ENCODE measurements at regions not wholly inside any gene's neighbourhood (a gene's known extent, or its start where the extent isn't known, plus 50 kb on each side); places are given as distances from the start of the nearest gene placed in this dataset.

DNA sequence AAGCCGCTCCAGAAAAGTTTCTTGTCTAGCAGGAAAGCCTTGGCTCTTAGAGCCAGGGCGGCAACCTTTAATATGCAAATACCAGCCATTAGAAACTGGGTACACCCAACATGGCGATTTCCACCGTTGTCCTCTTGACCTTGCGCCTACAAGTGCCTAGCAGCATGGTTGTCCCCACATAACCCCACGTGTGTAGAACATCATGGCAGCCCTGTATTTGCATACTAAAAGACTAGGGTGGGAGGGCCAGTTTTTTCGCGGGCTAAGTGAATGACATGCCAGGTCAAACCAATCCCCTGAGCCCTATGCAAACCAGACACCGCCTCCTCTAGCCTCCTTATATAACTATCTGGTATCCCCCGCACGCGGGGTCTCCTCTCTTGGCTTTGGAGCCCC, 58.4 kb upstream of the FZD8 start:
- TF ChIP-seq ZBTB7A (IDR thresholded peaks at IDR 0.05; ENCODE audit: low read depth) (no peak), TCF12 (IDR thresholded peaks at IDR 0.05; ENCODE audit: low read depth) (no peak), RAD21 (IDR thresholded peaks at IDR 0.05; ENCODE audit: low read depth) (no peak), TAF1 (IDR thresholded peaks at IDR 0.05; ENCODE audit: low read depth) (no peak), TEAD4 (IDR thresholded peaks at IDR 0.05) (no peak)

DNA sequence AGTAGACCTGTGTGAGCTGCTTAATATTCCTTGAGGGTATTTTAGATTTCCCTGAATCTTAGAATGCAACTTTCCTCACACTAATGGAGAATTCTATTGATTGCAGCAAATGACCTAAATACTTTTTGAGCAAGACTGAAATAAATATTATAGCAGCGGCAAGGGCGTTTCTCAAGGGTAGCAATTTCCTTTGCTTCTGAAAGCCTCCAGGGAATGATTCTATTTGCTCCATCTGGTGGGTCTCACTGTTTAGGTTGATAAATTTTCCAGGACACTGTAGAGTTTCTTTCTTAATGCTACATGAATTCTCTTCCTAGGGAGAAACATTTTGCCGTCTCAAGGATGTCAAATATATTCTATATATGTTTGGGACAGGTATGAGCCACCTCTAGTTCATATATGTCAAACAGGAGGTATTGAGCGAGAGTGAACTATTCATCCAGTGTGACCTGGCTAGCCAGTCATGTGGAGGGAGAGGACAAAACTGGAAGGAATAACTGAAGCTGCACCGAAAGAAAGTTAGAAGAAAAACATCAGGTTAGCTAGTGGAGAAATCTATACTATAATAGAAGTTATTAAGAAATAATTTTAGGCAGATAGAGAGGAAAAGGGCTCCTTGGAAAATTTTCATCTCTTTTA, 57.9 kb upstream of the FZD8 start:
- TF ChIP-seq TEAD4 (IDR thresholded peaks at IDR 0.05) (no peak), FOXM1 (IDR thresholded peaks at IDR 0.05; ENCODE audit: borderline replicate concordance, low read depth) (no peak), YY1 (IDR thresholded peaks at IDR 0.05; ENCODE audit: low read depth) (no peak)
- TF ChIP-seq, protein P1, sequence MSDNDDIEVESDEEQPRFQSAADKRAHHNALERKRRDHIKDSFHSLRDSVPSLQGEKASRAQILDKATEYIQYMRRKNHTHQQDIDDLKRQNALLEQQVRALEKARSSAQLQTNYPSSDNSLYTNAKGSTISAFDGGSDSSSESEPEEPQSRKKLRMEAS (IDR thresholded peaks at IDR 0.05) = no peak

DNA sequence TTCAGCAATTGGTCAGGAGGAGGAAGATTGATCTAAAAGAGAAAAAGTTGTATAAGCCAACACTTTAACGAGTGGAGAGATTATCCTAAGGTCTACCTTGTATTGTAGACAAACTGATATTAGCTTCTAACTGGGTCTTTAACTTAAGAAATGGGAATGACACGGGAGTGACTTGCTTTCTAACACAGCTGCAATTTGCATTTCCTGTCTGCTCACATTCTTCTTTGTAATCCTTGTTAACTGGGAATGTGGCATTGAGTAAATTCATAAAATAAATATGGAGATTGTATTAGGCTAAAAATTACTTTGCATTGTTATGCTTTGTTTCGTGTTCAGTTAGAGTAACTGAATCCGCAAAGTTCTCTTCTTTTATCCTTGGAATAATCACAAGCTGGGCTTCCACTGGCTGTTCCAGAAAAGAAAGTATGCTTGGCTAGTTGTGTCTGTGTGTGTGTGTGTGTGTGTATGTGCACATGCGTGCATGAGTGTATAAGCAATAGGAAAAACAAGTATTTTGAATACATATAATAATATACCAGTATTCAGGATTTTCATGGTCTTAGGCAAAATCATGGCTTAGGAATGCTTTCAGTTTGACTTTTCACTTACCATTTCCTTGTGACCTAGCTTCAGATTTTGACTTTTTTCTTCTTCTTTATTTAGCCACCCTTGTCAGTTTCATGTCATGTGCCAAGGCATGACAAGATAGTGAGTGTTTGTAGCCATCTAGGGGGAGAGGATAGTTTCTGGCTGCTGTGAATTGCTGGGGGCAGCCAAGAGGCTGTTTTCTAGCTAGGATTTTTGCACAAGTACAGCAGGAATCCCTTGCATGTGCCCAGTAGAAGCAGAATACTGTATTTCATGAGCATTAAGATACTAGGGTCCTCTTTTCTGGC, 54.5 kb upstream of the FZD8 start:
- TF ChIP-seq CEBPB (IDR thresholded peaks at IDR 0.05) (no peak), ZBTB7A (IDR thresholded peaks at IDR 0.05; ENCODE audit: low read depth) (no peak), EP300 (IDR thresholded peaks at IDR 0.05; ENCODE audit: borderline replicate concordance) (no peak), YY1 (IDR thresholded peaks at IDR 0.05; ENCODE audit: low read depth) (no peak), CREB1 (IDR thresholded peaks at IDR 0.05; ENCODE audit: low read depth) (no peak), TAF1 (IDR thresholded peaks at IDR 0.05; ENCODE audit: low read depth) (no peak), RAD21 (IDR thresholded peaks at IDR 0.05; ENCODE audit: low read depth) (no peak), EGR1 (IDR thresholded peaks at IDR 0.05) (no peak), FOXM1 (IDR thresholded peaks at IDR 0.05; ENCODE audit: borderline replicate concordance, low read depth) (no peak), TCF12 (IDR thresholded peaks at IDR 0.05; ENCODE audit: low read depth) (no peak), NFIC (IDR thresholded peaks at IDR 0.05) (no peak), TEAD4 (IDR thresholded peaks at IDR 0.05) (no peak)
- TF ChIP-seq, protein P2, sequence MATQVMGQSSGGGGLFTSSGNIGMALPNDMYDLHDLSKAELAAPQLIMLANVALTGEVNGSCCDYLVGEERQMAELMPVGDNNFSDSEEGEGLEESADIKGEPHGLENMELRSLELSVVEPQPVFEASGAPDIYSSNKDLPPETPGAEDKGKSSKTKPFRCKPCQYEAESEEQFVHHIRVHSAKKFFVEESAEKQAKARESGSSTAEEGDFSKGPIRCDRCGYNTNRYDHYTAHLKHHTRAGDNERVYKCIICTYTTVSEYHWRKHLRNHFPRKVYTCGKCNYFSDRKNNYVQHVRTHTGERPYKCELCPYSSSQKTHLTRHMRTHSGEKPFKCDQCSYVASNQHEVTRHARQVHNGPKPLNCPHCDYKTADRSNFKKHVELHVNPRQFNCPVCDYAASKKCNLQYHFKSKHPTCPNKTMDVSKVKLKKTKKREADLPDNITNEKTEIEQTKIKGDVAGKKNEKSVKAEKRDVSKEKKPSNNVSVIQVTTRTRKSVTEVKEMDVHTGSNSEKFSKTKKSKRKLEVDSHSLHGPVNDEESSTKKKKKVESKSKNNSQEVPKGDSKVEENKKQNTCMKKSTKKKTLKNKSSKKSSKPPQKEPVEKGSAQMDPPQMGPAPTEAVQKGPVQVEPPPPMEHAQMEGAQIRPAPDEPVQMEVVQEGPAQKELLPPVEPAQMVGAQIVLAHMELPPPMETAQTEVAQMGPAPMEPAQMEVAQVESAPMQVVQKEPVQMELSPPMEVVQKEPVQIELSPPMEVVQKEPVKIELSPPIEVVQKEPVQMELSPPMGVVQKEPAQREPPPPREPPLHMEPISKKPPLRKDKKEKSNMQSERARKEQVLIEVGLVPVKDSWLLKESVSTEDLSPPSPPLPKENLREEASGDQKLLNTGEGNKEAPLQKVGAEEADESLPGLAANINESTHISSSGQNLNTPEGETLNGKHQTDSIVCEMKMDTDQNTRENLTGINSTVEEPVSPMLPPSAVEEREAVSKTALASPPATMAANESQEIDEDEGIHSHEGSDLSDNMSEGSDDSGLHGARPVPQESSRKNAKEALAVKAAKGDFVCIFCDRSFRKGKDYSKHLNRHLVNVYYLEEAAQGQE (IDR thresholded peaks at IDR 0.05; ENCODE audit: low read depth) = no peak
- TF ChIP-seq, protein P3, sequence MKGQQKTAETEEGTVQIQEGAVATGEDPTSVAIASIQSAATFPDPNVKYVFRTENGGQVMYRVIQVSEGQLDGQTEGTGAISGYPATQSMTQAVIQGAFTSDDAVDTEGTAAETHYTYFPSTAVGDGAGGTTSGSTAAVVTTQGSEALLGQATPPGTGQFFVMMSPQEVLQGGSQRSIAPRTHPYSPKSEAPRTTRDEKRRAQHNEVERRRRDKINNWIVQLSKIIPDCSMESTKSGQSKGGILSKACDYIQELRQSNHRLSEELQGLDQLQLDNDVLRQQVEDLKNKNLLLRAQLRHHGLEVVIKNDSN (IDR thresholded peaks at IDR 0.05) = no peak
- TF ChIP-seq, protein P1 (IDR thresholded peaks at IDR 0.05) = no peak

DNA sequence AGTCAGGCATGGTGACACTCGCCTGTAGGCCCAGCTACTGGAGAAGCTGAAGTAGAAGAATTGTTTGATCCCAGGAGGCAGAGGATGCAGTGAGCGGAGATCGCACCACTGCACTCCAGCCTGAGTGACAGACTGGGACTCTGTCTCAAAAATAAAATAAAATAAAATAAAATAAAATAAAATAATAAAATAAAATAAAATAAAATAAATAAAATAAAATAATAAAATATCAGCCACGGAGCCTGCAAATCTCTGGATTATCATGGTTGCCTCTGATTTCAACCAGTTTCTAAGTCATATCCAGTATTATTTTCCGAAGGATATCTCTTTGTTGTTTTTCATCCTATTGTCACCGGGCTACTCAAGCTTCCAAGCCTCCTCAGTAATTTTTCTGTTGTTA, 51.7 kb upstream of the FZD8 start:
- TF ChIP-seq FOXM1 (IDR thresholded peaks at IDR 0.05; ENCODE audit: borderline replicate concordance, low read depth) = no peak
- no peak for TF ChIP-seq TCF12 (IDR thresholded peaks at IDR 0.05; ENCODE audit: low read depth)
- no peak for TF ChIP-seq TAF1 (IDR thresholded peaks at IDR 0.05; ENCODE audit: low read depth)
- no peak for TF ChIP-seq YY1 (IDR thresholded peaks at IDR 0.05; ENCODE audit: low read depth)
- TF ChIP-seq NFIC (IDR thresholded peaks at IDR 0.05) = no peak
- TF ChIP-seq, protein P1 (IDR thresholded peaks at IDR 0.05) = no peak
- no peak for TF ChIP-seq ZBTB7A (IDR thresholded peaks at IDR 0.05; ENCODE audit: low read depth)
- no peak for TF ChIP-seq CREB1 (IDR thresholded peaks at IDR 0.05; ENCODE audit: low read depth)
- no peak for TF ChIP-seq TEAD4 (IDR thresholded peaks at IDR 0.05)
